Suppressor macrophage (primary cell): ENCODE measurements at regions not wholly inside any gene's neighbourhood (a gene's known extent, or its start where the extent isn't known, plus 50 kb on each side); places are given as distances from the start of the nearest gene placed in this dataset.

ENCODE experiments used
- DNase-seq, 4 experiments: peaks; one replicate each; pipeline ENCODE4 v3.0.0-alpha.2; 2020 to 2022

GRCh38 chr10:31582365-31583052 lies 263.5 kb downstream of the ZEB1 start:
- peak; percentile 39 to 71 (median 60) for DNase-seq

GRCh38 chr10:31581741-31582323 lies 262.8 kb downstream of the ZEB1 start:
- DNase-seq, result peak; percentile 84 to 94 (median 89)

GRCh38 chr10:31580646-31581045 lies 261.6 kb downstream of the ZEB1 start:
- DNase-seq, result peak in 3 of 4 experiments; percentile 21 to 43 (median 42)
